Ascending aorta (tissue), 2 donors: ENCODE measurements at regions not wholly inside any gene's neighbourhood (a gene's known extent, or its start where the extent isn't known, plus 50 kb on each side); places are given as distances from the start of the nearest gene placed in this dataset.

Source experiments
- DNase-seq, 2 donors: peaks; one replicate each; pipeline ENCODE4 v3.0.0-alpha.2; 2019; ENCODE audit warnings: low spot score in 2 of 2
- H3K27ac ChIP-seq, 2 donors: fragments of 200-600 bp; sonication (generic); one replicate each; pipeline ENCODE4 v1.5.1; 2016 to 2017; ENCODE audit warnings: mild to moderate bottlenecking in 1 of 2
- H3K27me3 ChIP-seq: fragments of 200-600 bp; sonication (generic); one replicate; pipeline ENCODE4 v1.5.1; 2017
- H3K36me3 ChIP-seq, 2 donors: fragments of 200-600 bp; sonication (generic); one replicate each; pipeline ENCODE4 v1.5.1; 2016
- H3K4me1 ChIP-seq, 2 donors: fragments of 200-600 bp; sonication (generic); one replicate each; pipeline ENCODE4 v1.5.1; 2016 to 2017; ENCODE audit warnings: mild to moderate bottlenecking in 1 of 2
- H3K4me3 ChIP-seq, 2 donors: fragments of 200-600 bp; sonication (generic); one replicate each; pipeline ENCODE4 v1.5.1; 2016 to 2017; ENCODE audit warnings: mild to moderate bottlenecking in 1 of 2
- H3K9me3 ChIP-seq, 2 donors: fragments of 200-600 bp; sonication (generic); one replicate each; pipeline ENCODE4 v1.5.1; 2016
- intact Hi-C: fragments of 100-400 bp; cut with DNase I; formaldehyde crosslinking; loops from one replicate; pipeline ENCODE4 v1.15.1; 2023
- TF ChIP-seq, protein P1 (sequence below), 3 experiments: fragments of 200-600 bp in 2 of 3; fragments of 450-650 bp in 1 of 3; sonication (generic) in 2 of 3; IDR thresholded peaks; one replicate each; pipeline ENCODE4 v1.5.1; 2016 to 2019; ENCODE audit warnings: antibody characterized with exemption in 3 of 3, mild to moderate bottlenecking in 1 of 3, moderate library complexity in 1 of 3

DNA sequence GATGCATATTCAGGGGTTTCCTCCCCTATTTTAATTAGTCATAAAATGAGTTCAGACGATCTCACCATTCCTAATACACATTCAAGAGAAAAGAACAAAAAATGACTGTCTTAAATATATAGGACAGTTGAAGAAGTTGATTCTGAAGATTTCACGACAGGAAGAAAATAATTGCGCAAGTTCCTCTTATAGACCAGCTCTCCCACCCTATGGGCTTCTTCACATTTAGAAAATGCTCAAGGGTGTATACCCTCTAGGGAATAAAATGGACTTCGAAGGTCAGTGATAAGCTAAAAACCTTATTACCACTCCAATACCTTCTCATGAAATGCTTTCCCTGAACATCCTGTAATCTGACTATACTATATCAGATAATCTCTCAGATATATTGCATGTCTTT, 149.2 kb upstream of the TEX13C start:
- no peak for DNase-seq
- no peaks in the 10 kb centered on the region for H3K4me1 ChIP-seq
- no peaks in the 10 kb centered on the region for H3K36me3 ChIP-seq
- TF ChIP-seq, protein P1, sequence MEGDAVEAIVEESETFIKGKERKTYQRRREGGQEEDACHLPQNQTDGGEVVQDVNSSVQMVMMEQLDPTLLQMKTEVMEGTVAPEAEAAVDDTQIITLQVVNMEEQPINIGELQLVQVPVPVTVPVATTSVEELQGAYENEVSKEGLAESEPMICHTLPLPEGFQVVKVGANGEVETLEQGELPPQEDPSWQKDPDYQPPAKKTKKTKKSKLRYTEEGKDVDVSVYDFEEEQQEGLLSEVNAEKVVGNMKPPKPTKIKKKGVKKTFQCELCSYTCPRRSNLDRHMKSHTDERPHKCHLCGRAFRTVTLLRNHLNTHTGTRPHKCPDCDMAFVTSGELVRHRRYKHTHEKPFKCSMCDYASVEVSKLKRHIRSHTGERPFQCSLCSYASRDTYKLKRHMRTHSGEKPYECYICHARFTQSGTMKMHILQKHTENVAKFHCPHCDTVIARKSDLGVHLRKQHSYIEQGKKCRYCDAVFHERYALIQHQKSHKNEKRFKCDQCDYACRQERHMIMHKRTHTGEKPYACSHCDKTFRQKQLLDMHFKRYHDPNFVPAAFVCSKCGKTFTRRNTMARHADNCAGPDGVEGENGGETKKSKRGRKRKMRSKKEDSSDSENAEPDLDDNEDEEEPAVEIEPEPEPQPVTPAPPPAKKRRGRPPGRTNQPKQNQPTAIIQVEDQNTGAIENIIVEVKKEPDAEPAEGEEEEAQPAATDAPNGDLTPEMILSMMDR (IDR thresholded peaks at IDR 0.05): no peak
- no peaks in the 10 kb centered on the region for H3K27me3 ChIP-seq
- intact Hi-C loops: no loop called here
- H3K9me3 ChIP-seq: no peaks in the 10 kb centered on the region
- H3K27ac ChIP-seq: no peak overlapping the region
- no peak overlapping the region for H3K4me3 ChIP-seq

DNA sequence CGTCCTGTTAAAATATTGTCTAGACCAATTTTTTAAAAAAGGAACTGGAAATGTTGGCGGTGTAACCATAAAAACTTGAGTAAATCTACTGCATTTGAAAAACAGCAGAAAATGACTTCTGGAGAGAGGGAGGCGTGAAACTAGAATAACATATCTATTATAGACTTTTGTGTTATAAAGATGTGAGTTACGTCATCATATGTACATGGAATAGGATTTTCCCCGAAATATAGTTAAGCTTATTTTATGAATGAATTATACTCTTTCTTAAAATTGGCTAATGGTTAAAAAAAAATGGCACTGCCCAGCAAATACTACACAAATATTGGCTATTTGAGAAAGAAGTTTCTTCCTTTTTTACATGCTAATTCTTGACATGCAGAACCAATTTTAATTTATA, 147.1 kb upstream of the TEX13C start:
- H3K4me1 ChIP-seq: no peaks in the 10 kb centered on the region
- no peaks in the 10 kb centered on the region for H3K36me3 ChIP-seq
- H3K4me3 ChIP-seq: no peak overlapping the region
- intact Hi-C loops: no loop called here
- H3K27me3 ChIP-seq: no peaks in the 10 kb centered on the region
- no peaks in the 10 kb centered on the region for H3K9me3 ChIP-seq
- no peak overlapping the region for H3K27ac ChIP-seq
- TF ChIP-seq, protein P1 (IDR thresholded peaks at IDR 0.05): no peak
- no peak for DNase-seq

DNA sequence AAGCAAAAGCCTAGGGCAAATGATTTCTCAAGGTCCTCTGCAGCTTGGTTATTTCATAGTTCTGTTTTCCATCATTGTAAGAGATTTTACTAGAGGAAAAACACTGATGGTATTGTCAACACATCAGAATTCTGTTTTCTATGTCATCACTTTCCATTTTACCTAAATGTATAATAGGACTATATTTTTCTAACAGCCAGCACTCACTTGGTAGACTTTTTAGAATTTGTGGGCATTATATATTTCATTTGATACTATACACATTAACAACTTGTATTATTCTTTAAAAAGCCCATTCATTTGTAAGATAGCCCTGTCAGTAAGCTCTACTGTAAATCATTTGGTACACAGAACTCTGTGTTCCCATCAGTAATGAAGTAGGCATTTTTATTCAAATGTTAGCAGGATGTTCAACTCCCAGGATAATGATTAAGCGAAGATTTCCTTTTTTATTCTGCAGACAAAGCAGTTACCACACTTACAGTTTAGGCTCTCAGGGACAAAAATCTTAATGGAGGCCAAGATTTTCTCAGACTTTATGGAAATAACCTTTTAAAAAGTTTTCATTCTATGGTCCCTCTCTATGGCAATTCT, 143.6 kb upstream of the TEX13C start:
- TF ChIP-seq, protein P1 (IDR thresholded peaks at IDR 0.05): no peak
- Histone ChIP-seq H3K4me1 (no peaks in the 10 kb centered on the region), H3K9me3 (no peaks in the 10 kb centered on the region), H3K27ac (no peak overlapping the region), H3K27me3 (no peaks in the 10 kb centered on the region), H3K36me3 (no peaks in the 10 kb centered on the region), H3K4me3 (no peak overlapping the region)
- intact Hi-C loops: no loop called here
- DNase-seq: no peak

DNA sequence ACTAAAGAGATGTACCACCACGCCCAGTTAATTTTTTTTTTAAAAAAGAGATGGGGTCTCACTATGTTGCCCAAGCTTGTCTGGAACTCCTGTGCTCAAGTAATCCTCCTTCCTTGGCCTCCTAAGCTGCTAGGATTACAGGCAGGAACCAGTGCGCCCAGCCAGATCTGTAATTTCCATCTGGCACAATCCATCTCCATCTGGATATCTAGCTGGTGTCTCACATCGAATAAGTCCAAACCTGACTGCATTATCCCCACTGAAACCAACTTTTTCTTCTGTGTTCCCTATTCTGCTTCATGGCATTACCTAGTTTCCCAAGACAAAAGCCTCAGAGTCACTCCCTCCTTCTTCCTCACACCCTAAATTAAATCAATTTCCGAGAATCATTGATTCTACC, 125.8 kb upstream of the TEX13C start:
- no peak for DNase-seq
- no peaks in the 10 kb centered on the region for H3K9me3 ChIP-seq
- no peak overlapping the region for H3K27ac ChIP-seq
- H3K27me3 ChIP-seq: no peaks in the 10 kb centered on the region
- H3K4me1 ChIP-seq: no peaks in the 10 kb centered on the region
- no peak overlapping the region for H3K4me3 ChIP-seq
- no peaks in the 10 kb centered on the region for H3K36me3 ChIP-seq
- TF ChIP-seq, protein P1 (IDR thresholded peaks at IDR 0.05): no peak
- intact Hi-C loops: no loop called here

DNA sequence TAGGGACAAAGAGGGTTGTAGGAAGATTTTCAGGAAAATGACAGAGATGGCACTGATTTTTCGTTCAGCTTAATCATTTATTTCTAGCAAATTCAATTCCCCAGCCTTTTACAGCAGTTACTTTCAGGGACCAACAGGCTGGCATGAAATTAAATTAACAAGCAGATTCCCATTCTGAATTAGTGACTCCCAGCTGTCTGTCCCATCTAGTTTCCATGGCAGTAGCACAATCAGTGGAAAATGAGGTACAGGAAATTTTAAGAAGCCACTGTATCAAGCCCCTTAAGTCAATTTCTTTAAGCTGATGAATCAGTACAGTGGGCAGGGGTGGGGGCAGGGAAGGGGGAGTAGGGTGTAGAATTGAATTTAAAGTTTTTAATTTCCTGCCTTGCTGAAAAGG, 121.1 kb upstream of the TEX13C start:
- TF ChIP-seq, protein P1 (IDR thresholded peaks at IDR 0.05): no peak
- H3K36me3 ChIP-seq: no peaks in the 10 kb centered on the region
- H3K27me3 ChIP-seq: no peaks in the 10 kb centered on the region
- H3K9me3 ChIP-seq: no peaks in the 10 kb centered on the region
- H3K4me1 ChIP-seq: no peaks in the 10 kb centered on the region
- H3K4me3 ChIP-seq: no peak overlapping the region
- DNase-seq: no peak
- intact Hi-C loops: no loop called here
- H3K27ac ChIP-seq: no peak overlapping the region
